Fibroblast of the aortic adventitia (primary cell): ENCODE measurements at regions not wholly inside any gene's neighbourhood (a gene's known extent, or its start where the extent isn't known, plus 50 kb on each side); places are given as distances from the start of the nearest gene placed in this dataset.

ENCODE experiments used
- DNase-seq: peaks from one replicate; pipeline ENCODE4 v3.0.0-alpha.2; 2010; ENCODE audit warnings: low read depth
- H3K4me3 ChIP-seq: 2 replicates; pipeline ENCODE4 v1.5.1; 2011; ENCODE audit warnings: low read depth, mild to moderate bottlenecking, control low read depth, low read length, moderate library complexity
- TF ChIP-seq, protein P1 (sequence below): IDR thresholded peaks from 2 replicates; pipeline ENCODE4 v1.5.1; 2011; ENCODE audit warnings: mild to moderate bottlenecking, low read length, control low read depth, inconsistent platforms; ENCODE audit not compliant: insufficient read depth

DNA sequence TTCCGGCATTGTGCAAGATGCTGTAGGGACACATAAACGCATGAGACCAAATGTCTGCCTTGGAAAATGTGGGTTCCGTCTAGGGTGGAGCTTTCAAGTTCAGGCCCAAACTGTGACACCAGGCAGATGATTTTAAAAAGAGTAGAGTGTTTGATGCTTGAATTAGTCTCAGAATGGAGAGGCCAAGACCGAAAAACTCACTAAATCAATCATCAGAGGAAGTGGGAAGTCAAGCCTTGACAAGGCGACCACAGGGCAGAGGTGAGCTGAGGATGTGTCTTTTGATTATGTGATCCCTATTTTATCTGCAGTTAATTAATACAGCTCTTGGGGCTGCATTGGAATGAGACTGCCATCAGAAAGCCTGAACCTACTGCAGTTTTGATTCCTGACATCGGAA lies 275.4 kb downstream of the ABHD5 start:
- no peak overlapping the region for H3K4me3 ChIP-seq
- TF ChIP-seq, protein P1, sequence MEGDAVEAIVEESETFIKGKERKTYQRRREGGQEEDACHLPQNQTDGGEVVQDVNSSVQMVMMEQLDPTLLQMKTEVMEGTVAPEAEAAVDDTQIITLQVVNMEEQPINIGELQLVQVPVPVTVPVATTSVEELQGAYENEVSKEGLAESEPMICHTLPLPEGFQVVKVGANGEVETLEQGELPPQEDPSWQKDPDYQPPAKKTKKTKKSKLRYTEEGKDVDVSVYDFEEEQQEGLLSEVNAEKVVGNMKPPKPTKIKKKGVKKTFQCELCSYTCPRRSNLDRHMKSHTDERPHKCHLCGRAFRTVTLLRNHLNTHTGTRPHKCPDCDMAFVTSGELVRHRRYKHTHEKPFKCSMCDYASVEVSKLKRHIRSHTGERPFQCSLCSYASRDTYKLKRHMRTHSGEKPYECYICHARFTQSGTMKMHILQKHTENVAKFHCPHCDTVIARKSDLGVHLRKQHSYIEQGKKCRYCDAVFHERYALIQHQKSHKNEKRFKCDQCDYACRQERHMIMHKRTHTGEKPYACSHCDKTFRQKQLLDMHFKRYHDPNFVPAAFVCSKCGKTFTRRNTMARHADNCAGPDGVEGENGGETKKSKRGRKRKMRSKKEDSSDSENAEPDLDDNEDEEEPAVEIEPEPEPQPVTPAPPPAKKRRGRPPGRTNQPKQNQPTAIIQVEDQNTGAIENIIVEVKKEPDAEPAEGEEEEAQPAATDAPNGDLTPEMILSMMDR = no peak
- no peak for DNase-seq

DNA sequence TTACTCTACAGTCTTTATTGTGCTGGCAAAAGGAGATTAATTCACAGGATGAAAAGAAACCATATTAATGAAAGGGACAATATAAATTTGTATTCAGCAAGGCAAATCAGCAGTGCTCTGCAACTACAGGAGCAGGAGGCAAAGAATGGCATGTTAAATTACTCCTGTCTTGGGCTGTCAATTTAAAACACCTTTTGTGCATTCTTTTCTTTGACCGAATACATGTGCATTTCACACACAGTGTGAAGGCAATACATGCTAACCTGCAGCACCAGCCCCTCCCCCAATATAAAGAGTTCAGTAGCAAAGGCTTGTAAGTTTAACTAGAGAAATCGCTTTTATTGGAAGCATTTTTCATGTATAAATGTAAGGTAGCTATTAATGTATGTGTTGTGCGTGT lies 275.2 kb upstream of the TOPAZ1 start:
- DNase-seq = no peak
- no peak overlapping the region for H3K4me3 ChIP-seq
- TF ChIP-seq, protein P1 = no peak

DNA sequence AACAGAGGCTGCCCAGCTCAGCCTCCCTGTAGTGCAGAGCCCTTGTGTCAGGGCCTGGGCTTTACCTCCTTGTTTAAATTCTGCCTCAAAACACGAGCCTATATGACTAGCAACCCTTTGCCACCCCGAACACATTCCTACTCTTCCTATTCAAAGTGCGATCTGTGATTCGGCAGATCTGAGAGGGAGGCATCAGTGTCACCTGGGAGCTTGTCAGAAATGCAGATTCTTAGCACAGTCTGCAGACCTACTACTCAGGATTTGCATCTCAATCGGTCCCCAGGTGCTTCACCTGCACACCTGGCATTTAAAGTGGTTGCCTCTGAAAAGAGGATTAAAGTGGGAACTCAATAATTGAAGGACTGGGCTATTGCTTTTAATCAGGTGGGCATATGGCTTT lies 273.2 kb upstream of the TOPAZ1 start:
- no peak overlapping the region for H3K4me3 ChIP-seq
- DNase-seq = no peak
- TF ChIP-seq, protein P1 = no peak

DNA sequence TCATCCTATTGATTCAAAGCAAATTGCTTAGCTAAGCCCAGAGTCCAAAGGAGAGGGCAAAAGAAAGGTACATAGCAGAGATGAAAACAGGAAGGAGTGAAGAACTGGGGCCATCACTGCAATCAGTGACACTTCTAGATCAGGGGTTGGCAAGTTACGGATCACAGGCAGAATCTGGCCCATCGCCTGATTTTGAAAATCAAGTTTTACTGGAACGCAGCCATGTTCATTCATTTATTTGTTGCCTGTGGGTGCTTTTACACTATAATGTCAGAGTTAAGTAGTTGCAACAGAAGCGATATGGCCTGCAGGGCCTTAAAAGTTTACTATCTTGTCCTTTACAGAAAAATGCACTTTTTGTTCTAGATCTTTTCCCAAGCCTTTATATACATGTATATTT lies 271.7 kb upstream of the TOPAZ1 start:
- DNase-seq = no peak
- no peak overlapping the region for H3K4me3 ChIP-seq
- TF ChIP-seq, protein P1 = no peak

DNA sequence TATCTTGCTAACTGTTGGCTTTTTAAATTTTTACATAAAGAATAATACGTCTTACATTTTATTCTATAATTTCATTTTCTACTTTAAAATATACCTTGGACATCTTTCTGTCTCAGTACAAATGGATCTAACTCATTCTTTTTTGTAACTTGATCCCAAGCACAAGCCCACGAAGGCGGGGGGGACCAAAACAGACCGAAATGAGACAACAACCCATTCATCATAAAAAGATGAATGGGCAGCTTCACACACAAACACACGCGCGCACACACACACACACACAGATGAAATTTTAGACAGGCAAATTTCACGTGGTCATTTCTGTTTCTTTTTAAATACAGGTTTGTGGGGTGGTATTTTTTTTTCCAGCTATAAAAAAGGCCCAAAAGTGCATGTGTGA lies 271.3 kb upstream of the TOPAZ1 start:
- TF ChIP-seq, protein P1 = no peak
- no peak overlapping the region for H3K4me3 ChIP-seq
- no peak for DNase-seq

DNA sequence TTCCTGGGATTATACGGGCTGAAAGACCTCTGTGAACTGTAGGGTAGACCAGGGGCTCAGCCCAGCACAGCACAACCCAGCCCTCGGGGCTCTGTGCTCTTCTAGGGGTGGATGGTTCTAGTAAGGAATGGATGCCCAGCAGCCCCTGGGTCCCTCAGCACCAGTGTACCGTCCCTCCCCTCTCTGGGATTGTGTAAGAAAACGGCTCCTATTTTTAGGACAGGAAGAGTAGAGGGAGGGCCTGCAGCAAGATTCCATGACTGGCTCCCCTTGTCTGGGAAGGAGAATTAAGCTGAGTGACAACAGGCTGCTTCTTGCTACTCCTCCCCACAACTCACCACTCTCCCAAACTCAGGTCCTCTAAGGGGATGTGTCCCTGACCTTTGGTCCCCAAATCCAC lies 270.8 kb upstream of the TOPAZ1 start:
- no peak overlapping the region for H3K4me3 ChIP-seq
- TF ChIP-seq, protein P1 = no peak
- DNase-seq = no peak

DNA sequence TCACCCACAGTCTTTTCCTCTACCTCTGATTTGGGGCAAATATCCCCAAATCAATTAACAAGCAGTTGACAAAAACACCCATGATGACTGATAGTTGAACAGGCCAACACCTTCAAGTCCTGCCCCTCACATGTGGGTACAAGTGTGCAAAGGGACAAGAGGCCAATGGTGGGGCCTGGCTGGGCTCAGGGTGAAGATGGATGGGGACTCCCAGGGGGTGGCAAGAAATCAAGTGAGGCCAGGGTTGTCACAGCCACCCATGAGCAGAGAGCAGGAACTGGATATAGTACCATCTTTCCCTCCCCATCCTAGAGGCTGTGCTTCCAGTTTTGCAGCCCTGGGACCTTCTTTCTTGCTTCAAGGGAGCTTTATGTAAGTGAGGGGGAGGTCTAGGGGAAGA lies 270.2 kb upstream of the TOPAZ1 start:
- TF ChIP-seq, protein P1 = no peak
- no peak overlapping the region for H3K4me3 ChIP-seq
- no peak for DNase-seq
